SJSA1 (cell line): ENCODE measurements at regions not wholly inside any gene's neighbourhood (a gene's known extent, or its start where the extent isn't known, plus 50 kb on each side); places are given as distances from the start of the nearest gene placed in this dataset.

Experiments
- DNase-seq, 2 experiments: peaks; one replicate each; pipeline ENCODE4 v3.0.0-alpha.2; 2015 to 2020; ENCODE audit warnings: low spot score in 2 of 2, low read depth in 1 of 2
- H3K27ac ChIP-seq: fragments of 250-450 bp; sonication (Bioruptor Pico); 2 replicates; pipeline ENCODE4 v1.5.1; 2020; ENCODE audit warnings: mild to moderate bottlenecking, moderate library complexity
- H3K27me3 ChIP-seq: fragments of 250-450 bp; sonication (Bioruptor Pico); replicated peaks from 2 replicates; pipeline ENCODE4 v1.5.1; 2020; ENCODE audit warnings: mild to moderate bottlenecking, moderate library complexity
- H3K36me3 ChIP-seq: fragments of 250-450 bp; sonication (Bioruptor Pico); 2 replicates; pipeline ENCODE4 v1.5.1; 2020; ENCODE audit warnings: mild to moderate bottlenecking
- H3K4me1 ChIP-seq: fragments of 250-450 bp; sonication (Bioruptor Pico); replicated peaks from 2 replicates; pipeline ENCODE4 v1.6.1; 2021; ENCODE audit warnings: mild to moderate bottlenecking
- H3K4me3 ChIP-seq: fragments of 250-450 bp; sonication (Bioruptor Pico); 2 replicates; pipeline ENCODE4 v1.5.1; 2020; ENCODE audit warnings: mild to moderate bottlenecking
- H3K9me3 ChIP-seq: fragments of 250-450 bp; sonication (Bioruptor Pico); replicated peaks from 2 replicates; pipeline ENCODE4 v1.5.1; 2020; ENCODE audit warnings: mild to moderate bottlenecking

GRCh38 chr12:18979401-18980126, 150.0 kb upstream of the PLEKHA5 start:
- no peak for DNase-seq

GRCh38 chr12:18981732-18982131, 147.8 kb upstream of the PLEKHA5 start:
- H3K4me1 ChIP-seq, result no peaks in the 10 kb centered on the region
- H3K36me3 ChIP-seq, result no peaks in the 10 kb centered on the region
- H3K9me3 ChIP-seq, result no peaks in the 10 kb centered on the region
- no peak overlapping the region for H3K4me3 ChIP-seq
- H3K27me3 ChIP-seq, result no peaks in the 10 kb centered on the region
- no peak overlapping the region for H3K27ac ChIP-seq
- DNase-seq, result no peak

More at GRCh38 chr12:18979401-18980126, 150.0 kb upstream of the PLEKHA5 start:
- no peaks in the 10 kb centered on the region for H3K4me1 ChIP-seq
- H3K27me3 ChIP-seq, result no peaks in the 10 kb centered on the region
- H3K27ac ChIP-seq, result no peak overlapping the region
- no peak overlapping the region for H3K4me3 ChIP-seq
- H3K9me3 ChIP-seq, result no peaks in the 10 kb centered on the region
- no peaks in the 10 kb centered on the region for H3K36me3 ChIP-seq

DNA sequence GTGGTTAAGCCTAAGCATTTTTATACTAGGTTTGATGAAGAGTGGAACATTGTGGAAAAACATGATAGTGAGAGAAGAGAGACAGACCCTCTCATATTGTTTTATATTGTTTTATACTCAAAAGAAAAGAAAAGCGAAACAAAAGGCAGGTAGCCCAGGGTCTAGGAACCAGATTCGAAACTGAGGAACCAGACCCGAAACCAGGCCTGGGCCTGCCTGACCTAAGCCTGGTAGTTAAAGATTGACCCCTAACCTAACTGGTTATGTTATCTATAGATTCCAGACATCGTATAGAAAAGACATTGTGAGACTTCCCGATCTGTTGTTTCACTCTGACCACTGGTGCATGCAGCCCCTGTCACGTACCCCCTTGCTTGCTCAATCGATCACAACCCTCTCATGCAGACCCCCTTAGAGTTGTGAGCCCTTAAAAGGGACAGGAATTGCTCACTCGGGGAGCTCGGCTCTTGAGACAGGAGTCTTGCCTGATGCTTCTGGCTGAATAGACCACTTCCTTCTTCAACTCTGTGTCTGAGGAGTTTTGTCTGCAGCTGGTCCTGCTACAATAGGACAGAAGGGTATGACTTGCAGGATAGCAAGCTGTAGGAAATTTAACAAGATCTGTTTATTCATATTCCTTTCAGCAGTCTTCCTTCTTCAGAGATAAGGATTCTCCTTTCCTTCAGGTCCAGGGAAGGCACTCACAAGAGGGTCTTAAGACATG, 147.1 kb upstream of the PLEKHA5 start:
- no peak for DNase-seq
- Histone ChIP-seq H3K27ac (no peak overlapping the region), H3K9me3 (no peaks in the 10 kb centered on the region), H3K36me3 (no peaks in the 10 kb centered on the region), H3K4me1 (no peaks in the 10 kb centered on the region), H3K4me3 (no peak overlapping the region), H3K27me3 (no peaks in the 10 kb centered on the region)

DNA sequence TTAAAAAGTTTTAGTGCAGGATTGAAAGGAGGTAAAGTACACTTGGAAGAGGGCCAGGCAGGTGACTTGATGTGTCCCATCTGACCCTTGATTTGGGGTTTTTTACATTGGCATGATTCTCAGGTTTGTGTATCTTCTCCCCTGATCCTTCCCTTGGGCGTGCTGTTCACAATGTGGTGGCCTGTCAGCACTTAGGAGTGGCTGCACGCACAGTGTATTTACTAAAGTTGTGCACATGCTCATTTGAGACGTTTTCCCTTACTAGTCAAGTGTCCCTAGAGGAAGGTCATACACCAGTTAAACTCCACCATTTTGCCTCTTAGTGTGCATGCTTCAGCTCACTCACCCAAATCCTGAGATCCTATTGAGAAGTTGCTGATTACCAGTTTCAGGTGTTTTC, 145.7 kb upstream of the PLEKHA5 start:
- no peak for DNase-seq
- Histone ChIP-seq H3K4me3 (no peak overlapping the region), H3K27me3 (no peaks in the 10 kb centered on the region), H3K9me3 (no peaks in the 10 kb centered on the region), H3K36me3 (no peaks in the 10 kb centered on the region), H3K27ac (no peak overlapping the region), H3K4me1 (no peaks in the 10 kb centered on the region)

DNA sequence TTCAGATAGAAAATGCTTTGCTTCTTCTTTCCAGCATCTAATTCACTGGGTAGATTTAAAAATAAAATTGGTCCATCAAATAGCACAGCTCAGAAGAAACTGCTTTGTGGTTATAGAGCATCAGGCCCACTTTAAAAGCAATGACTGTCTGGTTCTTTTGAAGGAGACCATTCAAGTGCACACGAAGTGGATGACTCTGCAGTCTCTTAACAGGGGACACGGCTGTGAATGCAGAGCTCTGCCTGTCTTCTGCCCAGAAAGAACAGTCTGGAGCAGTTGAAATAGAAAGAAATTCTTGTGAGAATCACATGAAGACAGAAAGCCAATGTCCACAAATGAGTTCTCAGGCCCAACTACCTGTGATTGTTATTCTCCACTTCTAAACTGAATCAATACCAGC, 138.7 kb upstream of the PLEKHA5 start:
- no peak for DNase-seq

GRCh38 chr12:18992336-18992735, 137.2 kb upstream of the PLEKHA5 start:
- Histone ChIP-seq H3K36me3 (no peaks in the 10 kb centered on the region), H3K4me1 (no peaks in the 10 kb centered on the region), H3K4me3 (no peak overlapping the region), H3K9me3 (no peaks in the 10 kb centered on the region), H3K27ac (no peak overlapping the region), H3K27me3 (no peaks in the 10 kb centered on the region)
- DNase-seq, result no peak

More for the DNA sequence above, 138.7 kb upstream of the PLEKHA5 start:
- Histone ChIP-seq H3K27me3 (no peaks in the 10 kb centered on the region), H3K27ac (no peak overlapping the region), H3K4me1 (no peaks in the 10 kb centered on the region), H3K4me3 (no peak overlapping the region), H3K36me3 (no peaks in the 10 kb centered on the region), H3K9me3 (no peaks in the 10 kb centered on the region)

- peak overlapping the region; percentile 80 for H3K27ac ChIP-seq
- DNase-seq, result peak; percentile 55 to 69
- no peak overlapping the region for H3K4me3 ChIP-seq
Measured at GRCh38 chr12:18998343-18999261, 130.9 kb upstream of the PLEKHA5 start.

DNA sequence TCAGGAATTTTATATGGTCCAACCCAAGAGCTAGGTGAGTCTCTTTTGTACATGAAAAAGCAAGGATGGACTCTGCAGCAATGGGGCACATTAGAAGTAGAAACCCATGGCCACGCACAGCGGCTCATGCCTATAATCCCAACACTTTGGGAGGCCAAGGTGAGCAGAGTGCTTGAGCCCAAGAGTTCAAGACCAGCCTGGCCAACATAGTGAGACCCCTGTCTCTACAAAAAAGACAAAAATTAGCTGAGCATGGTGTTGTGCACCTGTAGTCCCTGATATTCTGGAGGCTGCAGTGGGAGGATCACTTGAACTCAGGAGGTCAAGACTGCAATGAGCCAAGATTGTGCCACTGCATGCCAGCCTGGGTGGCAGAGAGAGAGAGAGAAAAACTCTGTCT, 128.7 kb upstream of the PLEKHA5 start:
- no peak for DNase-seq
- no peaks in the 10 kb centered on the region for H3K9me3 ChIP-seq
- no peak overlapping the region for H3K4me3 ChIP-seq
- no peak overlapping the region for H3K27ac ChIP-seq
- H3K27me3 ChIP-seq, result no peaks in the 10 kb centered on the region
- peaks cover 44% of the 10 kb centered on the region for H3K4me1 ChIP-seq
- no peaks in the 10 kb centered on the region for H3K36me3 ChIP-seq

More at GRCh38 chr12:18998343-18999261, 130.9 kb upstream of the PLEKHA5 start:
- Histone ChIP-seq H3K4me1 (peaks cover 30% of the 10 kb centered on the region), H3K36me3 (no peaks in the 10 kb centered on the region), H3K27me3 (no peaks in the 10 kb centered on the region), H3K9me3 (no peaks in the 10 kb centered on the region)

DNA sequence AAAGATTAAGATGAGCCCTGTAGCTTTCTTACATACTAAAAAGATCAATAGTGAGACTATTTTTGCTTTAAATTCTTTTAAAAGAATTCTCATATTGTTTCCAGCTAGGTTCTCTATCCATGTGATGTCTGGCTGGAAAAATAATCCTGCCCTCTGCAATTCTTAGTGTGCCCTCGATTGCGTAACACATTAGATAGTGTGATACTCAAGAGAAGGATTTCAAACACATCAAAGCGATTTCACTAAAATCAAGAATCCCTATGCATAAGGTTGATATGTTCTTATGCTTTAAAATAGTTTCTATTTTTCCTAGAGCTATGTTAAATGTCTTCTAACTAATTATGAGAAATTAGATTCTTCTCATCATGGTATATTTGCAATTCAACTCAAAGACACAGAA, 127.3 kb upstream of the PLEKHA5 start:
- DNase-seq, result no peak
- H3K4me1 ChIP-seq, result peaks cover 44% of the 10 kb centered on the region
- no peak overlapping the region for H3K27ac ChIP-seq
- no peaks in the 10 kb centered on the region for H3K27me3 ChIP-seq
- no peaks in the 10 kb centered on the region for H3K36me3 ChIP-seq
- no peak overlapping the region for H3K4me3 ChIP-seq
- no peaks in the 10 kb centered on the region for H3K9me3 ChIP-seq

- no peaks in the 10 kb centered on the region for H3K27me3 ChIP-seq
- no peak overlapping the region for H3K4me3 ChIP-seq
- H3K36me3 ChIP-seq, result no peaks in the 10 kb centered on the region
- DNase-seq, result no peak
- no peaks in the 10 kb centered on the region for H3K9me3 ChIP-seq
- H3K4me1 ChIP-seq, result peaks cover 41% of the 10 kb centered on the region
- H3K27ac ChIP-seq, result peak overlapping the region; percentile 37; the same call in 1 of the 2 replicates
Measured at GRCh38 chr12:19003141-19003540, 126.4 kb upstream of the PLEKHA5 start.

DNA sequence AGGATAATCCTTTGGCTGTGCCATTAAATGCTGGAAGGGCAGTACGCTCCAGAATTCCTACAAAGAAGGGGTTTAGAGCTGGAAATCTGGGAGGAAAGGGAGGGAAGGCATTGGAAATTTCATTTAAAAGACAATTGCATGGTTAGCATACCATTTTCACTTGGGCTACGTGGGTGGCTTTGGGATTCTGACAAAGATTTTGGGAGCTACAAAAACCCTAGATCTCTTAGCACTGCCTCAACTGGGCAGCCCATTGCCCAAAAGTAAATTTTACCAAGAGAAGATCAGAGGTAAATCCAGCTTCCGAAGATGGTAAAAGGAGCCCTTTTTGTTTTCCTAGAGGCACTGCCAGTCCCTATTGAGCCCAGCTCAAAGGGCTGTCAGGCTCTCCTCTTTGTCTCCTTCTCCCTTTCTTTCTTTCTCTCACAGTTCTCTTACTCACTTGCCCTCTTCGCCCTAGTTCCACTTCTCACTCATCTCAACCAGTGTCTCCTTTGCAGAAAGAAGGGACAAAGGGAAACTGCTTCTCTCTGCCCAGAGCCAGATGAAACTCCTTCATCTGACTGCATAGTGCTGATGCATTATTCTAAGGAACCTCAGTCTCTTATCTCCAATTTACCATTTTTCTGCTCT, 125.4 kb upstream of the PLEKHA5 start:
- Histone ChIP-seq H3K9me3 (no peaks in the 10 kb centered on the region), H3K27me3 (no peaks in the 10 kb centered on the region), H3K4me3 (no peak overlapping the region), H3K4me1 (peaks cover 31% of the 10 kb centered on the region), H3K36me3 (no peaks in the 10 kb centered on the region), H3K27ac (peak overlapping the region; percentile 37)
- peak in 1 of 2 experiments; percentile 34 for DNase-seq

GRCh38 chr12:19005257-19005801, 124.2 kb upstream of the PLEKHA5 start:
- no peak for DNase-seq

DNA sequence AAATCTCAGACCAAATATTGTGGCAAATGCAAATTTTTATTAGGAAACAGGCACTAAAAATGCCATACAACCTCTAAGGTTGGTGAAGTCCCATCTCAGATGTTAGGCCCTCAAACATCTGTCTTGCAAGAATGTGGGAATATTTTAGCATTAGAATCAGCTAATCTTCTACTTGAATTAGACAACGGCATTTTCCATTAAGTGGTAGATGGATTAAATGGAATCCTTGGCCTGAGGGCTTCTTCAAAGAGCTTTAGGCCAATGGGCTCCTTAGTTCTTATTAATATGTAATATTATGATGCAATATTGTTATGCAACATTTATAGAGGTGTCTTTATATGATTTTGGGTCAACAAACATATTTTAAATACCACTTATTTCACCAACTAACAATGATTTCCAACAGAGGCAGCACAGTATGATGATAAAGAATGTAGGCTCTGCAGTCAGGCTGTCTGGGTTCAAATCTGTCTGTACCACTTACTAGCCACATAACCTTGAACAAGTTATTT, 122.9 kb upstream of the PLEKHA5 start:
- Histone ChIP-seq H3K36me3 (no peaks in the 10 kb centered on the region), H3K27me3 (no peaks in the 10 kb centered on the region), H3K4me3 (no peak overlapping the region), H3K4me1 (peaks cover 20% of the 10 kb centered on the region), H3K9me3 (no peaks in the 10 kb centered on the region), H3K27ac (no peak overlapping the region)
- DNase-seq, result no peak

More at GRCh38 chr12:19005257-19005801, 124.2 kb upstream of the PLEKHA5 start:
- Histone ChIP-seq H3K36me3 (no peaks in the 10 kb centered on the region), H3K4me1 (peaks cover 20% of the 10 kb centered on the region), H3K4me3 (no peak overlapping the region), H3K27ac (no peak overlapping the region), H3K27me3 (no peaks in the 10 kb centered on the region), H3K9me3 (no peaks in the 10 kb centered on the region)
